Neural cell (in vitro differentiated cells): ENCODE measurements at regions not wholly inside any gene's neighbourhood (a gene's known extent, or its start where the extent isn't known, plus 50 kb on each side); places are given as distances from the start of the nearest gene placed in this dataset.

Experiments used
- EP300 ChIP-seq: fragments of 450-650 bp; conservative IDR thresholded peaks from 2 replicates; pipeline ENCODE4 v1.6.1; 2014; ENCODE audit warnings: antibody characterized with exemption, mild to moderate bottlenecking, moderate library complexity; ENCODE audit not compliant: poor library complexity, severe bottlenecking
- EZH2 ChIP-seq: fragments of 200-600, 300-800 bp; shearing (Covaris generic), sonication (generic); IDR thresholded peaks from 2 replicates; pipeline ENCODE4 v1.6.1; 2014; ENCODE audit warnings: antibody characterized with exemption, low read length, borderline replicate concordance, mild to moderate bottlenecking; ENCODE audit not compliant: insufficient read depth, poor library complexity, severe bottlenecking
- MXI1 ChIP-seq: fragments of 450-650 bp; conservative IDR thresholded peaks from 2 replicates; pipeline ENCODE4 v1.6.1; 2014; ENCODE audit warnings: antibody characterized with exemption, mild to moderate bottlenecking; ENCODE audit not compliant: poor library complexity, severe bottlenecking
- POLR2AphosphoS5 ChIP-seq: IDR thresholded peaks from 2 replicates; pipeline ENCODE4 v1.6.1; 2012
- RAD21 ChIP-seq: fragments of 450-650 bp; conservative IDR thresholded peaks from 2 replicates; pipeline ENCODE4 v1.6.1; 2014; ENCODE audit warnings: antibody characterized with exemption, mild to moderate bottlenecking, moderate library complexity
- SMC3 ChIP-seq: fragments of 450-650 bp; conservative IDR thresholded peaks from 2 replicates; pipeline ENCODE4 v1.6.1; 2014; ENCODE audit warnings: antibody characterized with exemption, mild to moderate bottlenecking, moderate library complexity; ENCODE audit not compliant: poor library complexity
- TAF1 ChIP-seq: IDR thresholded peaks from 2 replicates; pipeline ENCODE4 v1.6.1; 2012; ENCODE audit warnings: low read depth
- TF ChIP-seq, protein P1 (sequence below): fragments of 450-650 bp; IDR thresholded peaks from 2 replicates; pipeline ENCODE4 v1.5.1; 2014; ENCODE audit warnings: antibody characterized with exemption, mild to moderate bottlenecking, moderate library complexity; ENCODE audit not compliant: poor library complexity, severe bottlenecking
- TF ChIP-seq, protein P2 (sequence below): IDR thresholded peaks from 2 replicates; pipeline ENCODE4 v1.6.1; 2012; ENCODE audit warnings: borderline replicate concordance

DNA sequence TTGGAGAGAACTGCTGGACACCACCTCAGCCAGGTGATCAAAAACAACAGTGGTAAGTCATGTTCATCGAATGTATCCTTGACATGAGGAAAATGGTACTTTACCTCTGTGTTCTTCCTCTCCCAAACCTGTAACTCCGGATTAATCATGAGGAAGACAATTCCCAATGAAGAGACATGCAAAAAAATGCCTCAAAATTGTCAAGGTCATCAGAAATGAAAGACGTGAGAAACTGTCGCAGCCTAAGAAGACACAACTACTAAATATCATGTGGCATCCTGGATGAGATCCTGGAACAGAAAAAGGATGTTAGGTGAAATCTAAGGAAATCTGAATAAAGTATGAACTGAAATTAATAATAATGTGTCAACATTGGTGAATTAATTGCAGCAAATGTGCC lies 178.4 kb downstream of the LACC1 start:
- TF ChIP-seq, protein P1, sequence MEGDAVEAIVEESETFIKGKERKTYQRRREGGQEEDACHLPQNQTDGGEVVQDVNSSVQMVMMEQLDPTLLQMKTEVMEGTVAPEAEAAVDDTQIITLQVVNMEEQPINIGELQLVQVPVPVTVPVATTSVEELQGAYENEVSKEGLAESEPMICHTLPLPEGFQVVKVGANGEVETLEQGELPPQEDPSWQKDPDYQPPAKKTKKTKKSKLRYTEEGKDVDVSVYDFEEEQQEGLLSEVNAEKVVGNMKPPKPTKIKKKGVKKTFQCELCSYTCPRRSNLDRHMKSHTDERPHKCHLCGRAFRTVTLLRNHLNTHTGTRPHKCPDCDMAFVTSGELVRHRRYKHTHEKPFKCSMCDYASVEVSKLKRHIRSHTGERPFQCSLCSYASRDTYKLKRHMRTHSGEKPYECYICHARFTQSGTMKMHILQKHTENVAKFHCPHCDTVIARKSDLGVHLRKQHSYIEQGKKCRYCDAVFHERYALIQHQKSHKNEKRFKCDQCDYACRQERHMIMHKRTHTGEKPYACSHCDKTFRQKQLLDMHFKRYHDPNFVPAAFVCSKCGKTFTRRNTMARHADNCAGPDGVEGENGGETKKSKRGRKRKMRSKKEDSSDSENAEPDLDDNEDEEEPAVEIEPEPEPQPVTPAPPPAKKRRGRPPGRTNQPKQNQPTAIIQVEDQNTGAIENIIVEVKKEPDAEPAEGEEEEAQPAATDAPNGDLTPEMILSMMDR, result no peak
- no peak for TF ChIP-seq POLR2AphosphoS5
- no peak for TF ChIP-seq EZH2
- TF ChIP-seq RAD21, result no peak
- TF ChIP-seq TAF1, result no peak
- no peak for TF ChIP-seq EP300
- TF ChIP-seq, protein P2, sequence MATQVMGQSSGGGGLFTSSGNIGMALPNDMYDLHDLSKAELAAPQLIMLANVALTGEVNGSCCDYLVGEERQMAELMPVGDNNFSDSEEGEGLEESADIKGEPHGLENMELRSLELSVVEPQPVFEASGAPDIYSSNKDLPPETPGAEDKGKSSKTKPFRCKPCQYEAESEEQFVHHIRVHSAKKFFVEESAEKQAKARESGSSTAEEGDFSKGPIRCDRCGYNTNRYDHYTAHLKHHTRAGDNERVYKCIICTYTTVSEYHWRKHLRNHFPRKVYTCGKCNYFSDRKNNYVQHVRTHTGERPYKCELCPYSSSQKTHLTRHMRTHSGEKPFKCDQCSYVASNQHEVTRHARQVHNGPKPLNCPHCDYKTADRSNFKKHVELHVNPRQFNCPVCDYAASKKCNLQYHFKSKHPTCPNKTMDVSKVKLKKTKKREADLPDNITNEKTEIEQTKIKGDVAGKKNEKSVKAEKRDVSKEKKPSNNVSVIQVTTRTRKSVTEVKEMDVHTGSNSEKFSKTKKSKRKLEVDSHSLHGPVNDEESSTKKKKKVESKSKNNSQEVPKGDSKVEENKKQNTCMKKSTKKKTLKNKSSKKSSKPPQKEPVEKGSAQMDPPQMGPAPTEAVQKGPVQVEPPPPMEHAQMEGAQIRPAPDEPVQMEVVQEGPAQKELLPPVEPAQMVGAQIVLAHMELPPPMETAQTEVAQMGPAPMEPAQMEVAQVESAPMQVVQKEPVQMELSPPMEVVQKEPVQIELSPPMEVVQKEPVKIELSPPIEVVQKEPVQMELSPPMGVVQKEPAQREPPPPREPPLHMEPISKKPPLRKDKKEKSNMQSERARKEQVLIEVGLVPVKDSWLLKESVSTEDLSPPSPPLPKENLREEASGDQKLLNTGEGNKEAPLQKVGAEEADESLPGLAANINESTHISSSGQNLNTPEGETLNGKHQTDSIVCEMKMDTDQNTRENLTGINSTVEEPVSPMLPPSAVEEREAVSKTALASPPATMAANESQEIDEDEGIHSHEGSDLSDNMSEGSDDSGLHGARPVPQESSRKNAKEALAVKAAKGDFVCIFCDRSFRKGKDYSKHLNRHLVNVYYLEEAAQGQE, result no peak
- no peak for TF ChIP-seq SMC3
- no peak for TF ChIP-seq MXI1
